ENCODE measurements at regions not wholly inside any gene's neighbourhood (a gene's known extent, or its start where the extent isn't known, plus 50 kb on each side); places are given as distances from the start of the nearest gene placed in this dataset.

- Histone ChIP-seq H3K27me3 (ENCODE audit: control insufficient read depth, insufficient read depth, low read length) (no peaks in the 10 kb centered on the region), H3K36me3 (ENCODE audit: control insufficient read depth, insufficient read depth, low read length) (no peaks in the 10 kb centered on the region), H3K4me1 (ENCODE audit: control insufficient read depth, insufficient read depth, low read length, poor library complexity, severe bottlenecking) (no peaks in the 10 kb centered on the region), H3K27ac (ENCODE audit: insufficient read depth, low read length, poor library complexity, severe bottlenecking) (no peak overlapping the region), H3K4me3 (ENCODE audit: low read depth, low read length) (no peak overlapping the region), H3K9me3 (ENCODE audit: control insufficient read depth in 2 of 2, low read length in 2 of 2) (no peaks in the 10 kb centered on the region)
- H3K4me3 Mint-ChIP-seq, result no peak overlapping the region
- peaks cover 4% of the 10 kb centered on the region for H3K36me3 Mint-ChIP-seq
- no peak overlapping the region for H3K27ac Mint-ChIP-seq
- no peak for DNase-seq
- H3K9me3 Mint-ChIP-seq, result peaks cover 0 to 3% (median 0%) of the 10 kb centered on the region in 7 donors
- H3K27me3 Mint-ChIP-seq, result peaks cover 7% of the 10 kb centered on the region
- peaks cover 0 to 11% (median 3%) of the 10 kb centered on the region in 4 donors for H3K4me1 Mint-ChIP-seq
- ATAC-seq (ENCODE audit: low read depth in 2 of 2), result no peak
Measured at GRCh38 chr2:11938196-11938595, 191.8 kb downstream of the LPIN1 start.

GRCh38 chr2:11939523-11939922, 193.1 kb downstream of the LPIN1 start:
- H3K4me1 ChIP-seq (ENCODE audit: control insufficient read depth, insufficient read depth, low read length, poor library complexity, severe bottlenecking), result peaks cover 1% of the 10 kb centered on the region
- H3K4me3 Mint-ChIP-seq, result no peak overlapping the region

GRCh38 chr2:11940121-11940743, 193.8 kb downstream of the LPIN1 start:
- peaks cover 0 to 3% (median 0%) of the 10 kb centered on the region in 7 donors for H3K9me3 Mint-ChIP-seq
- Histone ChIP-seq H3K4me1 (ENCODE audit: control insufficient read depth, insufficient read depth, low read length, poor library complexity, severe bottlenecking) (peaks cover 4% of the 10 kb centered on the region), H3K36me3 (ENCODE audit: control insufficient read depth, insufficient read depth, low read length) (no peaks in the 10 kb centered on the region), H3K27ac (ENCODE audit: insufficient read depth, low read length, poor library complexity, severe bottlenecking) (no peak overlapping the region), H3K4me3 (ENCODE audit: low read depth, low read length) (no peak overlapping the region), H3K9me3 (ENCODE audit: control insufficient read depth in 2 of 2, low read length in 2 of 2) (no peaks in the 10 kb centered on the region), H3K27me3 (ENCODE audit: control insufficient read depth, insufficient read depth, low read length) (no peaks in the 10 kb centered on the region)
- DNase-seq (no peak), ATAC-seq (ENCODE audit: low read depth in 2 of 2) (no peak)
- H3K27me3 Mint-ChIP-seq, result peaks cover 3% of the 10 kb centered on the region
- peaks cover 4% of the 10 kb centered on the region for H3K36me3 Mint-ChIP-seq
- no peak overlapping the region for H3K27ac Mint-ChIP-seq
- H3K4me3 Mint-ChIP-seq, result no peak overlapping the region
- peaks cover 9 to 20% (median 12%) of the 10 kb centered on the region in 4 donors for H3K4me1 Mint-ChIP-seq

More at GRCh38 chr2:11939523-11939922, 193.1 kb downstream of the LPIN1 start:
- Histone ChIP-seq H3K9me3 (ENCODE audit: control insufficient read depth in 2 of 2, low read length in 2 of 2) (no peaks in the 10 kb centered on the region), H3K4me3 (ENCODE audit: low read depth, low read length) (no peak overlapping the region), H3K36me3 (ENCODE audit: control insufficient read depth, insufficient read depth, low read length) (no peaks in the 10 kb centered on the region), H3K27me3 (ENCODE audit: control insufficient read depth, insufficient read depth, low read length) (no peaks in the 10 kb centered on the region), H3K27ac (ENCODE audit: insufficient read depth, low read length, poor library complexity, severe bottlenecking) (no peak overlapping the region)
- DNase-seq (no peak), ATAC-seq (ENCODE audit: low read depth in 2 of 2) (no peak)
- Mint-ChIP-seq H3K27ac (no peak overlapping the region), H3K4me1 (peaks cover 6 to 18% (median 6%) of the 10 kb centered on the region in 4 donors), H3K9me3 (peaks cover 0 to 3% (median 0%) of the 10 kb centered on the region in 7 donors), H3K36me3 (peaks cover 4% of the 10 kb centered on the region), H3K27me3 (peaks cover 7% of the 10 kb centered on the region)

GRCh38 chr2:11940799-11941198, 194.4 kb downstream of the LPIN1 start:
- ATAC-seq (ENCODE audit: low read depth in 2 of 2) (no peak), DNase-seq (no peak)
- no peak overlapping the region for H3K27ac ChIP-seq (ENCODE audit: insufficient read depth, low read length, poor library complexity, severe bottlenecking)
- no peaks in the 10 kb centered on the region for H3K27me3 ChIP-seq (ENCODE audit: control insufficient read depth, insufficient read depth, low read length)
- no peaks in the 10 kb centered on the region for H3K9me3 ChIP-seq (ENCODE audit: control insufficient read depth in 2 of 2, low read length in 2 of 2)
- peaks cover 4% of the 10 kb centered on the region for H3K4me1 ChIP-seq (ENCODE audit: control insufficient read depth, insufficient read depth, low read length, poor library complexity, severe bottlenecking)
- peaks cover 4% of the 10 kb centered on the region for H3K36me3 Mint-ChIP-seq
- H3K27ac Mint-ChIP-seq, result no peak overlapping the region
- H3K4me3 ChIP-seq (ENCODE audit: low read depth, low read length), result no peak overlapping the region
- peaks cover 0 to 3% (median 0%) of the 10 kb centered on the region in 7 donors for H3K9me3 Mint-ChIP-seq
- H3K4me3 Mint-ChIP-seq, result no peak overlapping the region
- peaks cover 13 to 26% (median 17%) of the 10 kb centered on the region in 4 donors for H3K4me1 Mint-ChIP-seq
- no peaks in the 10 kb centered on the region for H3K36me3 ChIP-seq (ENCODE audit: control insufficient read depth, insufficient read depth, low read length)
- H3K27me3 Mint-ChIP-seq, result no peaks in the 10 kb centered on the region

GRCh38 chr2:11941201-11942177, 195.1 kb downstream of the LPIN1 start:
- Histone ChIP-seq H3K27me3 (ENCODE audit: control insufficient read depth, insufficient read depth, low read length) (no peaks in the 10 kb centered on the region), H3K4me3 (ENCODE audit: low read depth, low read length) (no peak overlapping the region), H3K27ac (ENCODE audit: insufficient read depth, low read length, poor library complexity, severe bottlenecking) (no peak overlapping the region), H3K9me3 (ENCODE audit: control insufficient read depth in 2 of 2, low read length in 2 of 2) (no peaks in the 10 kb centered on the region), H3K4me1 (ENCODE audit: control insufficient read depth, insufficient read depth, low read length, poor library complexity, severe bottlenecking) (peaks cover 4% of the 10 kb centered on the region), H3K36me3 (ENCODE audit: control insufficient read depth, insufficient read depth, low read length) (no peaks in the 10 kb centered on the region)
- Mint-ChIP-seq H3K9me3 (peaks cover 0 to 3% (median 0%) of the 10 kb centered on the region in 7 donors), H3K4me1 (peaks cover 14 to 29% (median 20%) of the 10 kb centered on the region in 4 donors), H3K27me3 (no peaks in the 10 kb centered on the region), H3K36me3 (peaks cover 4% of the 10 kb centered on the region), H3K4me3 (no peak overlapping the region), H3K27ac (no peak overlapping the region)
- DNase-seq, result no peak
- ATAC-seq (ENCODE audit: low read depth in 2 of 2), result no peak

- Histone ChIP-seq H3K36me3 (ENCODE audit: control insufficient read depth, insufficient read depth, low read length) (no peaks in the 10 kb centered on the region), H3K27me3 (ENCODE audit: control insufficient read depth, insufficient read depth, low read length) (no peaks in the 10 kb centered on the region), H3K9me3 (ENCODE audit: control insufficient read depth in 2 of 2, low read length in 2 of 2) (no peaks in the 10 kb centered on the region), H3K4me1 (ENCODE audit: control insufficient read depth, insufficient read depth, low read length, poor library complexity, severe bottlenecking) (peaks cover 4% of the 10 kb centered on the region), H3K27ac (ENCODE audit: insufficient read depth, low read length, poor library complexity, severe bottlenecking) (no peak overlapping the region), H3K4me3 (ENCODE audit: low read depth, low read length) (no peak overlapping the region)
- peaks cover 0 to 2% (median 0%) of the 10 kb centered on the region in 7 donors for H3K9me3 Mint-ChIP-seq
- peaks cover 14 to 29% (median 20%) of the 10 kb centered on the region in 4 donors for H3K4me1 Mint-ChIP-seq
- DNase-seq (no peak), ATAC-seq (ENCODE audit: low read depth in 2 of 2) (no peak)
- H3K36me3 Mint-ChIP-seq, result peaks cover 4% of the 10 kb centered on the region
- H3K27me3 Mint-ChIP-seq, result peaks cover 2% of the 10 kb centered on the region
- peak overlapping the region in 1 of 3 donors; percentile 78 for H3K27ac Mint-ChIP-seq
- H3K4me3 Mint-ChIP-seq, result no peak overlapping the region
Measured at GRCh38 chr2:11942178-11942569, 195.7 kb downstream of the LPIN1 start.

GRCh38 chr2:11944311-11944710, 197.9 kb downstream of the LPIN1 start:
- Histone ChIP-seq H3K36me3 (ENCODE audit: control insufficient read depth, insufficient read depth, low read length) (no peaks in the 10 kb centered on the region), H3K27me3 (ENCODE audit: control insufficient read depth, insufficient read depth, low read length) (no peaks in the 10 kb centered on the region), H3K9me3 (ENCODE audit: control insufficient read depth in 2 of 2, low read length in 2 of 2) (no peaks in the 10 kb centered on the region), H3K4me3 (ENCODE audit: low read depth, low read length) (no peak overlapping the region), H3K4me1 (ENCODE audit: control insufficient read depth, insufficient read depth, low read length, poor library complexity, severe bottlenecking) (peaks cover 4% of the 10 kb centered on the region), H3K27ac (ENCODE audit: insufficient read depth, low read length, poor library complexity, severe bottlenecking) (no peak overlapping the region)
- Mint-ChIP-seq H3K4me3 (peak overlapping the region in 3 of 4 donors; percentile 51 to 87 (median 58)), H3K4me1 (peaks cover 14 to 29% (median 20%) of the 10 kb centered on the region in 4 donors), H3K27ac (peak overlapping the region; percentile 52 to 98 (median 60)), H3K36me3 (no peaks in the 10 kb centered on the region), H3K27me3 (peaks cover 8% of the 10 kb centered on the region), H3K9me3 (peaks cover 0 to 2% (median 0%) of the 10 kb centered on the region in 7 donors)
- ATAC-seq (ENCODE audit: low read depth in 2 of 2), result no peak
- no peak for DNase-seq

Data from CD4-positive, CD25-positive, alpha-beta regulatory T cell (primary cell).